IPS-15b (cell line): ENCODE measurements at regions not wholly inside any gene's neighbourhood (a gene's known extent, or its start where the extent isn't known, plus 50 kb on each side); places are given as distances from the start of the nearest gene placed in this dataset.

Experiments
- H3K27me3 ChIP-seq: one replicate; pipeline ENCODE4 v1.6.1; 2013; ENCODE audit warnings: low read length; ENCODE audit not compliant: control insufficient read depth, insufficient read depth
- H3K36me3 ChIP-seq: one replicate; pipeline ENCODE4 v1.6.1; 2013; ENCODE audit warnings: low read length; ENCODE audit not compliant: control insufficient read depth, insufficient read depth
- H3K4me1 ChIP-seq: one replicate; pipeline ENCODE4 v1.6.1; 2013; ENCODE audit warnings: mild to moderate bottlenecking, low read length; ENCODE audit not compliant: control insufficient read depth, insufficient read depth
- H3K4me3 ChIP-seq: one replicate; pipeline ENCODE4 v1.5.1; 2013; ENCODE audit warnings: low read depth, low read length
- H3K9ac ChIP-seq: one replicate; pipeline ENCODE4 v1.6.1; 2013; ENCODE audit warnings: low read depth, mild to moderate bottlenecking, low read length
- H3K9me3 ChIP-seq: one replicate; pipeline ENCODE4 v1.6.1; 2013; ENCODE audit warnings: mild to moderate bottlenecking, low read length; ENCODE audit not compliant: control insufficient read depth, insufficient read depth

- Histone ChIP-seq H3K27me3 (no peaks in the 10 kb centered on the region), H3K9me3 (peaks cover 4% of the 10 kb centered on the region), H3K4me3 (no peak overlapping the region), H3K4me1 (peaks cover 10% of the 10 kb centered on the region), H3K9ac (no peak overlapping the region), H3K36me3 (no peaks in the 10 kb centered on the region)
Observed at GRCh38 chr3:23654571-23654970, 151.2 kb upstream of the UBE2E1 start.

- H3K9me3 ChIP-seq = peaks cover 4% of the 10 kb centered on the region
- no peaks in the 10 kb centered on the region for H3K27me3 ChIP-seq
- peaks cover 2% of the 10 kb centered on the region for H3K4me1 ChIP-seq
- H3K4me3 ChIP-seq = no peak overlapping the region
- no peaks in the 10 kb centered on the region for H3K36me3 ChIP-seq
- H3K9ac ChIP-seq = no peak overlapping the region
Observed at GRCh38 chr3:23655749-23656148, 150.0 kb upstream of the UBE2E1 start.

GRCh38 chr3:23656199-23656598 lies 149.6 kb upstream of the UBE2E1 start:
- H3K4me1 ChIP-seq = peaks cover 2% of the 10 kb centered on the region
- H3K9me3 ChIP-seq = peaks cover 4% of the 10 kb centered on the region
- H3K9ac ChIP-seq = no peak overlapping the region
- no peaks in the 10 kb centered on the region for H3K27me3 ChIP-seq
- no peak overlapping the region for H3K4me3 ChIP-seq
- H3K36me3 ChIP-seq = no peaks in the 10 kb centered on the region

- H3K4me3 ChIP-seq = no peak overlapping the region
Observed at GRCh38 chr3:23656821-23657220, 148.9 kb upstream of the UBE2E1 start.

GRCh38 chr3:23657647-23658046 lies 148.1 kb upstream of the UBE2E1 start:
- Histone ChIP-seq H3K36me3 (no peaks in the 10 kb centered on the region), H3K9me3 (peaks cover 4% of the 10 kb centered on the region), H3K4me3 (no peak overlapping the region), H3K4me1 (peaks cover 2% of the 10 kb centered on the region), H3K27me3 (no peaks in the 10 kb centered on the region), H3K9ac (no peak overlapping the region)

More at GRCh38 chr3:23656821-23657220, 148.9 kb upstream of the UBE2E1 start:
- Histone ChIP-seq H3K9me3 (peaks cover 4% of the 10 kb centered on the region), H3K36me3 (no peaks in the 10 kb centered on the region), H3K9ac (no peak overlapping the region), H3K27me3 (no peaks in the 10 kb centered on the region), H3K4me1 (peaks cover 2% of the 10 kb centered on the region)

GRCh38 chr3:23659274-23659673 lies 146.5 kb upstream of the UBE2E1 start:
- Histone ChIP-seq H3K9me3 (peaks cover 4% of the 10 kb centered on the region), H3K9ac (no peak overlapping the region), H3K4me3 (no peak overlapping the region), H3K36me3 (no peaks in the 10 kb centered on the region), H3K4me1 (no peaks in the 10 kb centered on the region), H3K27me3 (no peaks in the 10 kb centered on the region)

- H3K9me3 ChIP-seq = peaks cover 4% of the 10 kb centered on the region
- H3K27me3 ChIP-seq = no peaks in the 10 kb centered on the region
- no peaks in the 10 kb centered on the region for H3K36me3 ChIP-seq
- no peaks in the 10 kb centered on the region for H3K4me1 ChIP-seq
- no peak overlapping the region for H3K9ac ChIP-seq
- no peak overlapping the region for H3K4me3 ChIP-seq
Observed at GRCh38 chr3:23659840-23660430, 145.8 kb upstream of the UBE2E1 start.

- no peaks in the 10 kb centered on the region for H3K36me3 ChIP-seq
- H3K9ac ChIP-seq = no peak overlapping the region
- no peaks in the 10 kb centered on the region for H3K4me1 ChIP-seq
Observed at GRCh38 chr3:23662079-23662617, 143.6 kb upstream of the UBE2E1 start.

GRCh38 chr3:23663246-23663645 lies 142.5 kb upstream of the UBE2E1 start:
- H3K9ac ChIP-seq = no peak overlapping the region
- H3K4me1 ChIP-seq = no peaks in the 10 kb centered on the region
- H3K27me3 ChIP-seq = no peaks in the 10 kb centered on the region
- no peak overlapping the region for H3K4me3 ChIP-seq
- no peaks in the 10 kb centered on the region for H3K36me3 ChIP-seq
- no peaks in the 10 kb centered on the region for H3K9me3 ChIP-seq

More at GRCh38 chr3:23662079-23662617, 143.6 kb upstream of the UBE2E1 start:
- no peaks in the 10 kb centered on the region for H3K27me3 ChIP-seq
- H3K4me3 ChIP-seq = no peak overlapping the region
- H3K9me3 ChIP-seq = no peaks in the 10 kb centered on the region

GRCh38 chr3:23663661-23664186 lies 142.0 kb upstream of the UBE2E1 start:
- no peak overlapping the region for H3K4me3 ChIP-seq
- H3K9ac ChIP-seq = no peak overlapping the region
- H3K9me3 ChIP-seq = no peaks in the 10 kb centered on the region
- H3K36me3 ChIP-seq = no peaks in the 10 kb centered on the region
- H3K27me3 ChIP-seq = no peaks in the 10 kb centered on the region
- no peaks in the 10 kb centered on the region for H3K4me1 ChIP-seq

- H3K4me3 ChIP-seq = no peak overlapping the region
- no peaks in the 10 kb centered on the region for H3K9me3 ChIP-seq
- H3K4me1 ChIP-seq = no peaks in the 10 kb centered on the region
- H3K9ac ChIP-seq = no peak overlapping the region
- H3K27me3 ChIP-seq = no peaks in the 10 kb centered on the region
- no peaks in the 10 kb centered on the region for H3K36me3 ChIP-seq
Observed at GRCh38 chr3:23664459-23664858, 141.3 kb upstream of the UBE2E1 start.

GRCh38 chr3:23665741-23666140 lies 140.0 kb upstream of the UBE2E1 start:
- H3K36me3 ChIP-seq = no peaks in the 10 kb centered on the region
- H3K9ac ChIP-seq = no peak overlapping the region
- no peaks in the 10 kb centered on the region for H3K4me1 ChIP-seq
- no peak overlapping the region for H3K4me3 ChIP-seq
- H3K27me3 ChIP-seq = no peaks in the 10 kb centered on the region
- H3K9me3 ChIP-seq = no peaks in the 10 kb centered on the region
